Lower leg skin (tissue), 3 donors: ENCODE measurements at regions not wholly inside any gene's neighbourhood (a gene's known extent, or its start where the extent isn't known, plus 50 kb on each side); places are given as distances from the start of the nearest gene placed in this dataset.
"Not testable (repeated sequence)": the region's sequence is repeated elsewhere in the genome, so short reads cannot be mapped to it uniquely, and the experiment has no call there.

Experiments used
- POLR2A ChIP-seq, 2 donors: fragments of 450-650 bp; IDR thresholded peaks; one replicate each; pipeline ENCODE4 v1.6.1; 2016 to 2017; ENCODE audit warnings: antibody characterized with exemption in 2 of 2, mild to moderate bottlenecking in 1 of 2, moderate library complexity in 1 of 2
- TF ChIP-seq, protein P1 (sequence below), 3 donors: fragments of 450-650 bp; IDR thresholded peaks; one replicate each; pipeline ENCODE4 v1.5.1; 2016; ENCODE audit warnings: antibody characterized with exemption in 3 of 3, mild to moderate bottlenecking in 3 of 3, moderate library complexity in 2 of 3

DNA sequence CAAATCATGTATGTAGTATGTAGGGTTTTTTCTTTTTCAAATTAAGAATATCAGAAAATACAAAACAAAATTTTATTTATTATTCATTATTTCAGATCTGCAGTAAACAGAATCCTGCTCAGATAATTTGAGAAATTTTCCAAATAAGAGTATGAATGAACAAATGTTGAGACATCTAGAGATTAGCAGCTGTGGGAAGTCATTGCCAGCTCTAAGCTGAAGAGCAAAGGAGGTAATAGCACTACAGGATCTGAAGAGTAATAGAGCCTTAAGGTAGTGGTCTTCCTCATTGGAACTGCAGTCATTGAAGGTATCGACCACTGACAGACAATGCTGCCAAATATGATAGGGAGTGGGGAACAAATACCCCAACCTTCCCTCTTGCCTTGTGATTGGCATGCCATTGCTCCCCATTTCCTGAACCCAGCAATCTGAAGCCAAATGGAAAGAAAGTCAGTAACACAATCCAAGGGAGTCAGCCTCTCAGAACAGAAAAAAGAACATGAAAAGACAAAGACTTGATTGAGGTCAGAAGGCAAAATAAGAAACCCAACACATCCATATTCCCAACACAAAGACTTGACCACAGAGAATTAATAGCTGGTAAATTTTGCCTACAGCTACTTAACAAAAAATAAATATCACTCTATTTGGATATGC, 963.4 kb upstream of the ADAMTS5 start:
- TF ChIP-seq, protein P1, sequence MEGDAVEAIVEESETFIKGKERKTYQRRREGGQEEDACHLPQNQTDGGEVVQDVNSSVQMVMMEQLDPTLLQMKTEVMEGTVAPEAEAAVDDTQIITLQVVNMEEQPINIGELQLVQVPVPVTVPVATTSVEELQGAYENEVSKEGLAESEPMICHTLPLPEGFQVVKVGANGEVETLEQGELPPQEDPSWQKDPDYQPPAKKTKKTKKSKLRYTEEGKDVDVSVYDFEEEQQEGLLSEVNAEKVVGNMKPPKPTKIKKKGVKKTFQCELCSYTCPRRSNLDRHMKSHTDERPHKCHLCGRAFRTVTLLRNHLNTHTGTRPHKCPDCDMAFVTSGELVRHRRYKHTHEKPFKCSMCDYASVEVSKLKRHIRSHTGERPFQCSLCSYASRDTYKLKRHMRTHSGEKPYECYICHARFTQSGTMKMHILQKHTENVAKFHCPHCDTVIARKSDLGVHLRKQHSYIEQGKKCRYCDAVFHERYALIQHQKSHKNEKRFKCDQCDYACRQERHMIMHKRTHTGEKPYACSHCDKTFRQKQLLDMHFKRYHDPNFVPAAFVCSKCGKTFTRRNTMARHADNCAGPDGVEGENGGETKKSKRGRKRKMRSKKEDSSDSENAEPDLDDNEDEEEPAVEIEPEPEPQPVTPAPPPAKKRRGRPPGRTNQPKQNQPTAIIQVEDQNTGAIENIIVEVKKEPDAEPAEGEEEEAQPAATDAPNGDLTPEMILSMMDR (IDR thresholded peaks at IDR 0.05): not testable (repeated sequence)
- not testable (repeated sequence) for TF ChIP-seq POLR2A (IDR thresholded peaks at IDR 0.05)
